Uterus (tissue), 3 donors: ENCODE measurements at regions not wholly inside any gene's neighbourhood (a gene's known extent, or its start where the extent isn't known, plus 50 kb on each side); places are given as distances from the start of the nearest gene placed in this dataset.

Experiments used
- DNase-seq, 2 donors: peaks; one replicate each; pipeline ENCODE4 v3.0.0-alpha.2; 2019 to 2020
- H3K27ac ChIP-seq, 2 donors: fragments of 200-600 bp; sonication (generic); 1 replicate in 1 of 2; 2 replicates in 1 of 2; pipeline ENCODE4 v1.5.1; 2016 to 2018
- H3K27me3 ChIP-seq, 2 donors: fragments of 200-600 bp; sonication (generic); one replicate each; pipeline ENCODE4 v1.5.1; 2018 to 2019; ENCODE audit warnings: control low read depth in 1 of 2
- H3K36me3 ChIP-seq, 2 donors: fragments of 200-600 bp; sonication (generic); one replicate each; pipeline ENCODE4 v1.5.1; 2019; ENCODE audit warnings: control low read depth in 1 of 2
- H3K4me1 ChIP-seq, 2 donors: fragments of 200-600 bp; sonication (generic); one replicate each; pipeline ENCODE4 v1.5.1; 2018 to 2019; ENCODE audit warnings: control low read depth in 1 of 2
- H3K4me3 ChIP-seq, 2 donors: fragments of 200-600 bp; sonication (generic); 1 replicate in 1 of 2; 2 replicates in 1 of 2; pipeline ENCODE4 v1.5.1; 2018 to 2019; ENCODE audit warnings: mild to moderate bottlenecking in 1 of 2
- H3K9me3 ChIP-seq, 2 donors: fragments of 200-600 bp; sonication (generic); one replicate each; pipeline ENCODE4 v1.5.1; 2019; ENCODE audit warnings: control low read depth in 1 of 2
- CTCF ChIP-seq, 4 experiments: fragments of 200-600 bp in 2 of 4; fragments of 450-650 bp in 2 of 4; sonication (generic) in 2 of 4; IDR thresholded peaks; one replicate each; pipeline ENCODE4 v1.5.1; 2016 to 2019; ENCODE audit warnings: antibody characterized with exemption in 4 of 4, mild to moderate bottlenecking in 2 of 4, moderate library complexity in 1 of 4
- POLR2A ChIP-seq, 2 donors: fragments of 450-650 bp; IDR thresholded peaks; one replicate each; pipeline ENCODE4 v1.6.1; 2016; ENCODE audit warnings: antibody characterized with exemption in 2 of 2, mild to moderate bottlenecking in 1 of 2, moderate library complexity in 1 of 2
- intact Hi-C: fragments of 100-400 bp; cut with DNase I; formaldehyde crosslinking; loops from one replicate; pipeline ENCODE4 v1.15.1; 2023; ENCODE audit warnings: low total_unique reads
- donor health status: DM: yes; HTN: yes; CAD: no.

GRCh38 chr4:123215536-123215935 lies 181.1 kb upstream of the SPRY1 start:
- no peaks in the 10 kb centered on the region for H3K4me1 ChIP-seq
- H3K9me3 ChIP-seq = no peaks in the 10 kb centered on the region
- no peak overlapping the region for H3K27ac ChIP-seq
- no peak for DNase-seq
- intact Hi-C loops = no loop called here
- H3K4me3 ChIP-seq = no peak overlapping the region
- no peaks in the 10 kb centered on the region for H3K27me3 ChIP-seq
- H3K36me3 ChIP-seq = no peaks in the 10 kb centered on the region
- TF ChIP-seq POLR2A (IDR thresholded peaks at IDR 0.05) = no peak
- TF ChIP-seq CTCF (IDR thresholded peaks at IDR 0.05) = no peak

DNA sequence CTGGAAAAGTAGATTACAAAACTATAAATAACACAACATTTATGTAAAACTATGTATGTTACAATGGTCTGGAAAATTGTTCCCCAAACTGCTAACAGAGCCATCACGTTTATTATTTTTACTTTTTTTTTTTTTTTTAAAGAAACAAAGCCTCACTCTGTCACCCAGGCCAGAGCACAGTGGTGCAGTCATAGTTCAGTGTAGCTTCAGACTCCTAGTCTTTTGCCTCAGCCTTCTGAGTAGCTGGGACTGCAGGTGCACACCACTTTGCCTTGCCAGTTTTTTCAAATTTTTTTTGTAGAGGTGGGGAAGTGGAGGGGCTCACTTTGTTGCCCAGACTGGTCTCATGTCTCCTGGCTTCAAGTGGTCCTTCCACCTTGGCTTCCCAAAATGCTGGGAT lies 180.1 kb upstream of the SPRY1 start:
- no peak for TF ChIP-seq CTCF (IDR thresholded peaks at IDR 0.05)
- DNase-seq = no peak
- Histone ChIP-seq H3K9me3 (no peaks in the 10 kb centered on the region), H3K4me3 (no peak overlapping the region), H3K36me3 (no peaks in the 10 kb centered on the region), H3K27ac (no peak overlapping the region), H3K27me3 (no peaks in the 10 kb centered on the region), H3K4me1 (no peaks in the 10 kb centered on the region)
- intact Hi-C loops = no loop called here

DNA sequence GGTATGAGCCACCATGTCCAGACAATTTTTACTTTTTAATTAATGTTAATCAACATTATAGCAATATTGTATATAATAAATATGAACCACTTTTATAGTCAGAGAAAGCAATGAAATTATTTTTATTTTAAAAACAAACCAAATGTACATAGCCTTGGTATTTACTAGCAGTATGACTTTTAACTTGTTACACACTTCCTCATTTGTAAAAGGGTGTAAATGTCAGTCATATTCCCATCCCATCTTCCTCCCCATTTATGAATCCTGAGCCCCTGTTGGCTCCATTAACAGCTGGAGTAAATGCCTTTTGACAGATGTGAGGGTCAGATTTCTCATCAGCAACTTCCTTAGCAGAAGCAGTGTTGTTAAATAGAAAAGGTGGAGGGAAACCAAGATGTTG lies 179.6 kb upstream of the SPRY1 start:
- H3K27ac ChIP-seq = no peak overlapping the region

GRCh38 chr4:123217664-123218063 lies 178.9 kb upstream of the SPRY1 start:
- Histone ChIP-seq H3K9me3 (no peaks in the 10 kb centered on the region), H3K27ac (no peak overlapping the region), H3K4me3 (no peak overlapping the region), H3K27me3 (no peaks in the 10 kb centered on the region), H3K4me1 (no peaks in the 10 kb centered on the region), H3K36me3 (no peaks in the 10 kb centered on the region)
- no peak for DNase-seq
- TF ChIP-seq POLR2A (IDR thresholded peaks at IDR 0.05) (no peak), CTCF (IDR thresholded peaks at IDR 0.05) (no peak)
- intact Hi-C loops = no loop called here

More for the DNA sequence above, 179.6 kb upstream of the SPRY1 start:
- no peaks in the 10 kb centered on the region for H3K4me1 ChIP-seq
- intact Hi-C loops = no loop called here
- TF ChIP-seq CTCF (IDR thresholded peaks at IDR 0.05) (no peak), POLR2A (IDR thresholded peaks at IDR 0.05) (no peak)
- no peak overlapping the region for H3K4me3 ChIP-seq
- no peaks in the 10 kb centered on the region for H3K9me3 ChIP-seq
- DNase-seq = no peak
- no peaks in the 10 kb centered on the region for H3K27me3 ChIP-seq
- H3K36me3 ChIP-seq = no peaks in the 10 kb centered on the region

DNA sequence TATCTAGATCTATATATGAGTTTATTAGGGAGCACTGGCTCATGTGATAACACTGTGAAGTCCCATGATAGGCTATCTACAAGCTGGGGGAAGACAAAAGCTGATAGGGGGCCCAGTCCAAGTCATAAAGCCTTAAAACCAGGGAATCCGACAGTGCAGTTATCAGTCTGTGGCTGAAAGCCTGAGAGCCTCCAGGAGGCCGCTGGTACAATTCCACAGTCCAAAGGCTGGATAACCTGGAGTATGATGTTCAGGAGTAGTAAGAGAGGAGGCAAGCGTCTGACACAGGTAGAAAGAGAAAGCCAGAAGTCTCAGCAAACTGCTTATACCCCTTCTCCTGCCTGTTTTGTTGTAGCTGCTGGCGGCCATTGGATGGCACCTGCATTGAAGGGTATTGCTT lies 177.6 kb upstream of the SPRY1 start:
- Histone ChIP-seq H3K27ac (no peak overlapping the region), H3K4me3 (no peak overlapping the region), H3K27me3 (no peaks in the 10 kb centered on the region), H3K36me3 (no peaks in the 10 kb centered on the region), H3K9me3 (no peaks in the 10 kb centered on the region), H3K4me1 (no peaks in the 10 kb centered on the region)
- DNase-seq = no peak
- no peak for TF ChIP-seq CTCF (IDR thresholded peaks at IDR 0.05)
- no peak for TF ChIP-seq POLR2A (IDR thresholded peaks at IDR 0.05)
- intact Hi-C loops = no loop called here
